Fibroblast of the aortic adventitia (primary cell): ENCODE measurements at regions not wholly inside any gene's neighbourhood (a gene's known extent, or its start where the extent isn't known, plus 50 kb on each side); places are given as distances from the start of the nearest gene placed in this dataset.

Experiments
- DNase-seq: peaks from one replicate; pipeline ENCODE4 v3.0.0-alpha.2; 2010; ENCODE audit warnings: low read depth
- H3K4me3 ChIP-seq: 2 replicates; pipeline ENCODE4 v1.5.1; 2011; ENCODE audit warnings: low read depth, mild to moderate bottlenecking, control low read depth, low read length, moderate library complexity
- TF ChIP-seq, protein P1 (sequence below): IDR thresholded peaks from 2 replicates; pipeline ENCODE4 v1.5.1; 2011; ENCODE audit warnings: mild to moderate bottlenecking, low read length, control low read depth, inconsistent platforms; ENCODE audit not compliant: insufficient read depth

DNA sequence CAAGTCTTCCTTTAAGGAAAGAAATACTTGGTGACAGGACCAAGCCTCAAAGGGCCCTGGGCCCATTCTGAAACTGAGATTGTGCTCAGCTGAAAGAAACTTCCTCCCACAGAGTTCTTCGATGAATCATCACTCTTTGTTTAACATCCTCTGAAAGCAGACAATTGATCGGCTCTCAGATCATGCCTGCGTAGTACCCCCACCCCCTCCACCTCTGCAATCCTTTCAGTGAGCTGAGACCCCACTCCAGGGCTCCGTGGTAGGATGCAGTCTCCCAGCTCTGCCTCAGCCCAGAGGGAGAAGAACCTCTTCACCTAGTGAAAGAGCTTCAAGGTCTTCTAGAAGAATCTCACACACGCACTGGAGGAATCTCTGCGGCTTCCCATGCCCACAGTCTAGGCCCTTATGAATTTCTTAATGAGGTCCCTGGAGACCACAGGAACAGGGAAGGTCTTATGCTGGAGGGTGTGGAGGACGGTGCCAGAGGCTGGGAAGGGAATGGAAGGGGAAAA lies 104.9 kb upstream of the SOD1 start:
- peak; percentile 16 for DNase-seq
- TF ChIP-seq, protein P1, sequence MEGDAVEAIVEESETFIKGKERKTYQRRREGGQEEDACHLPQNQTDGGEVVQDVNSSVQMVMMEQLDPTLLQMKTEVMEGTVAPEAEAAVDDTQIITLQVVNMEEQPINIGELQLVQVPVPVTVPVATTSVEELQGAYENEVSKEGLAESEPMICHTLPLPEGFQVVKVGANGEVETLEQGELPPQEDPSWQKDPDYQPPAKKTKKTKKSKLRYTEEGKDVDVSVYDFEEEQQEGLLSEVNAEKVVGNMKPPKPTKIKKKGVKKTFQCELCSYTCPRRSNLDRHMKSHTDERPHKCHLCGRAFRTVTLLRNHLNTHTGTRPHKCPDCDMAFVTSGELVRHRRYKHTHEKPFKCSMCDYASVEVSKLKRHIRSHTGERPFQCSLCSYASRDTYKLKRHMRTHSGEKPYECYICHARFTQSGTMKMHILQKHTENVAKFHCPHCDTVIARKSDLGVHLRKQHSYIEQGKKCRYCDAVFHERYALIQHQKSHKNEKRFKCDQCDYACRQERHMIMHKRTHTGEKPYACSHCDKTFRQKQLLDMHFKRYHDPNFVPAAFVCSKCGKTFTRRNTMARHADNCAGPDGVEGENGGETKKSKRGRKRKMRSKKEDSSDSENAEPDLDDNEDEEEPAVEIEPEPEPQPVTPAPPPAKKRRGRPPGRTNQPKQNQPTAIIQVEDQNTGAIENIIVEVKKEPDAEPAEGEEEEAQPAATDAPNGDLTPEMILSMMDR = no peak
- H3K4me3 ChIP-seq = no peak overlapping the region

- H3K4me3 ChIP-seq = no peak overlapping the region
- TF ChIP-seq, protein P1 = no peak
- DNase-seq = no peak
These were observed 105.6 kb upstream of the SOD1 start for GRCh38 chr21:31553926-31554325.

DNA sequence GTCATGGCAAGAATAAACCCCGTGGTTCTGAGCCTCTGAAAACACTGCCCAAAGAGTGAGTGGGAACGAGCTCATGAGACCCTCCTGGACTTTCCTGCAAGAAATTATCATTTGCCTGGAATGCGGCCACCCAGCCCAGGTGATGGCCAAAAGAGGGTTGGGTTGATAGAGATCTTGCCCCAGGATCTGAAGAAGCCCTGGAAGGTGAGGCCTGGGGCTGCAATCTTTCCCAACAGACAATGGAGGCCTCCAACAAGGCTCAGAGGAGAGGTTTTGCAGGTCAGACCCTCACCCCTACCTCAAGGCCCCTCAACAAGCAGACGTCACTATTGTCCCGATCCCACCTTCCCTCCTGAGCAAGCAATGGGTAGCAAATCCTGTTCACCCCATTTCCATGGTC lies 106.0 kb upstream of the SOD1 start:
- TF ChIP-seq, protein P1 = no peak
- DNase-seq = no peak

DNA sequence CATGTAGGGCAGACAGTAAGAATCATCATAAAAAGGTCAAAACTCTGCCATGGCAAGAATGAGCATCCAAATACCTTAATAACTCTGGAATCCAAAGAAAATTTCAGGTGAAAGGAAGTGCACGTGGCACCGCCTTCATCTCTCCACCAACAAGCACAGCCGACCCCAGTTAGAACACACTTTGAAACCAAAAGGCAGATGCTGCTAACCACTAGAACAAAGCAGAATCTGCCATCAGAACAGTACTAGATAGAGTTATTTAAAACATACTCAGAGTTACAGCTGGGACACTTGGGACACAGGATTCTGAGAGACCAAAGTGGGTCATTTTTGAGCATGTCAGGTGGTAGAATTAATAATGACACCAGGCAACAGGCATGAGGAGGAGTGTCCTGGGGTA lies 106.7 kb upstream of the SOD1 start:
- no peak for DNase-seq
- no peak overlapping the region for H3K4me3 ChIP-seq
- TF ChIP-seq, protein P1 = no peak

More for the DNA sequence above, 106.0 kb upstream of the SOD1 start:
- no peak overlapping the region for H3K4me3 ChIP-seq

DNA sequence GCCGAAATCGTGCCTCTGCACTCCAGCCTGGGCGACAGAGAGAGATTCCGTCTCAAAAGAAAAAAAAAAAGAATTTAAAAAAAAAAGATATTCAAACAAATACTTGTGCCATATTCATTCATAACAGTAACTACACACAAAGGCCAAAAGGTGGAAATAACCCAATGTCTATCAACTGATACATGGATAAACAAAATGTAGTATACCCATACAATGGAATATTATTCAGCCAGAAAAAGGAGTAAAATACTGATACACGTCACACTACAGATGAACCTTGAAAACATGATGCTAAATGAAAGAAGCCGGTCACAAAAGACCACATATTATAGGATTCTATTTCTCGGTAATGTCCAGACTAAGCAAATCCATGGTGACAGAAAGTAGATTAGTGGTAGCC lies 109.4 kb upstream of the SOD1 start:
- no peak overlapping the region for H3K4me3 ChIP-seq
- DNase-seq = no peak
- TF ChIP-seq, protein P1 = no peak

- TF ChIP-seq, protein P1 = no peak
- DNase-seq = no peak
- H3K4me3 ChIP-seq = no peak overlapping the region
These were observed 110.8 kb upstream of the SOD1 start for GRCh38 chr21:31548688-31549087.
